Epithelial cell of proximal tubule (primary cell): ENCODE measurements at regions not wholly inside any gene's neighbourhood (a gene's known extent, or its start where the extent isn't known, plus 50 kb on each side); places are given as distances from the start of the nearest gene placed in this dataset.

Source experiments
- DNase-seq: peaks from one replicate; pipeline ENCODE4 v3.0.0-alpha.2; 2011; ENCODE audit warnings: low read depth
- H3K4me3 ChIP-seq: 2 replicates; pipeline ENCODE4 v1.5.1; 2011; ENCODE audit warnings: low read depth, mild to moderate bottlenecking, low read length
- CTCF ChIP-seq: conservative IDR thresholded peaks from 2 replicates; pipeline ENCODE4 v1.5.1; 2012; ENCODE audit warnings: low read depth, mild to moderate bottlenecking, low read length

DNA sequence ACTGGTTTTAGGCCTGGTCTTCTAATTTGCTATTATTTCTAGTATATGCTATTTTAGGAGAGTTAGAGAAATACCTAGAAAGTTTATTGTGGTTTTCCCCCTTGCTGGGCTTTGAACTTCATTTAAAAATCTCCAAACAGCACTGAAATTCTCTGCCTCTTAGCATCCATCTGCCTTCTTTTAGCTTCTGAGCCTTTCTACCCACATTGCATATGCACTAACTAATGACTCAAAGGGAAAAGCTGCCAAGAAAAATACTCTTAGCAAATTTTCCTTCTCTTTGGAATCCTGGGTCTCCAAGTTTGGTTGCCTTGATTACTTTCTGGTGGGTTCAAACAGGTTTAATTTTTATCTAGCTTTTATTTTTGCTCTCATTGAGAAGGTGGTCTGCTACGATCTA lies 408.4 kb upstream of the PTBP2 start:
- no peak overlapping the region for H3K4me3 ChIP-seq
- DNase-seq: no peak
- TF ChIP-seq CTCF: no peak

GRCh38 chr1:96329121-96329520 lies 392.5 kb upstream of the PTBP2 start:
- H3K4me3 ChIP-seq: no peak overlapping the region
- no peak for TF ChIP-seq CTCF
- DNase-seq: no peak

DNA sequence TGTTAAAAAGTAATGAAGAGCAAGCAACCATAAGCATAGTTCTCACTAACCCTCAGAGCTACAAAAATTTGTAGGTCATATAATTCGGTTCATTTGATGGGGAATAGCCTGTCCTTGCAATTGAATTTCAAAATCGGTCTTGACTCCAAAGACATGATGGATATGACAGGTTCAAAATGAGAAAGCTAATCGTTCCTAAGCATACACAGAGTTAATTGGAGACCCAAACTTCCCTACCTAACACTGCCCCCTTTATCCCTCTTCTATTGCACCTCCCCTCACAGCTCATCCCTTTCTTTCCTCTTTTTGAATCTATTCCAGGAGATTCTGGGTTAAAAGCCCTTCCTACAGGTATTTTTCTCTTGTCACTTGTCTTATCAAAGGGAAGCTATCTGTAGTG lies 390.0 kb upstream of the PTBP2 start:
- H3K4me3 ChIP-seq: no peak overlapping the region
- no peak for TF ChIP-seq CTCF
- DNase-seq: no peak

DNA sequence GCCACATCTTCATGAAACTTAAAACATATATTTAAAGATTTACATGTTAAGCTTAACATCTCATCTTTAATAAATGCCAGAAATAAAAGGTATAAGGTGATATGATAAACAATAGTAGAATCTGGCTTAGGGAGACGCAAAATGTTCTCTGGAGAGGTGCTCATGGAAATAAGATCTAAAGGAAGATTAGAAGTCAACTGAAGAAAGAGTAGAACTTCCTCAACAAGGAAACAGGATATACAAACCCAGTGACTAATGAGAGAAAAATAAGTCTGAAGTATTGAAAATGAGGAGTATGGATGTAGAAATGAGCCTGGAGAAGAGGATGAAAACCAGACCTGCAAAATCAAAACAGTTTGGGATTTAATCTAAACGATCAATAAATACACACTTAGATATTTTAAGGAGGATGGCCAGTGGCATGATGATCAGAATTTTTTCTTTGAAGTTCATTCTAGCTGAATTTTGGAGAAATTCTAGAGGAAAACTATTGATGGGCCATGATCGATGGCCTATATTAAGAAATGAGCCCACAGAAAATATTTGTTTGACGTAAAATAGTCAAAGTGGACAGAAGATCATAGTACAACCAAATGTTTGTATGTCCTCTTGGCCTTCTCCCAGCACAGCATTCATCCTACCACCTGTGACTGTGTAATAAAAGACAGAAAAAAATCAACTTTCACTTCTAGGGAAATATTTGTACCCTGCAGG lies 387.9 kb upstream of the PTBP2 start:
- no peak overlapping the region for H3K4me3 ChIP-seq
- no peak for TF ChIP-seq CTCF
- DNase-seq: no peak

DNA sequence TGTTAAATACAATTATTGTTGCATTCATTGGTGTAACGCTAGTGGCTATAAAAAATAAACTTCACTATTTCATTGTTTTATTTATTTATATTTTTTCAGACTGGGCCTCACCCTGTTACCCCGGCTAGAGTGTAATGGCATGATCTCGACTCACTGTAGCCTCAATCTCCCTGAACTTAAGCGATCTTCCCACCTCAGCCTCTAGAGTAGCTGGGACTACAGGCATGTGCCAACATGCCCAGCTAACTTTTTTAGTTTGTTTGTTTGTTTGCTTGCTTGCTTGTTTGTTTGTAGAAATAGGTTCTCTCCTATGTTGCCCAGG lies 387.4 kb upstream of the PTBP2 start:
- H3K4me3 ChIP-seq: no peak overlapping the region
- no peak for DNase-seq
- TF ChIP-seq CTCF: no peak

DNA sequence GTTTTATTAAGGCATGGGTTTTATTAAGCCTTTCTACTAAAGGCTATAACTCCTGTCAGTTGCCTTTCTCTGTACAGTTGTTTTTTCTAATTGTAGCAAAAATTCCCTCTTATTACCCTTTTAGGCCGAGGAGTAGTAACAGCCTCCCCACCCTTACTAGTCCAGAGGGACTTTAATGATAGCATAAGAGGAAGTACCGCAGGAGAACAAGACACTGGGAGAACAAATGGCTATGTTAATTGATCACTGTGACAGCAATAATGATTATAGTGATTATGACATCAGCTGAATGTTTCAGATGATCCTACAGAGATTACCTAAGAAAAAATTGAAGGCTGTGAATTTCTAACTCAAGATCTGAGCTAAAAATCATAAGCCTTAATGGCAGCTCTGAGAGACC lies 383.0 kb upstream of the PTBP2 start:
- TF ChIP-seq CTCF: no peak
- DNase-seq: no peak
- H3K4me3 ChIP-seq: no peak overlapping the region

GRCh38 chr1:96340686-96341085 lies 380.9 kb upstream of the PTBP2 start:
- DNase-seq: no peak
- TF ChIP-seq CTCF: no peak
- H3K4me3 ChIP-seq: no peak overlapping the region
